ENCODE measurements at regions not wholly inside any gene's neighbourhood (a gene's known extent, or its start where the extent isn't known, plus 50 kb on each side); places are given as distances from the start of the nearest gene placed in this dataset.

- TF ChIP-seq RXRA (IDR thresholded peaks at IDR 0.05; ENCODE audit: borderline replicate concordance, low read depth) = no peak
- TF ChIP-seq RFX5 (IDR thresholded peaks at IDR 0.05; ENCODE audit: low read length) = no peak
- TF ChIP-seq, protein P1, sequence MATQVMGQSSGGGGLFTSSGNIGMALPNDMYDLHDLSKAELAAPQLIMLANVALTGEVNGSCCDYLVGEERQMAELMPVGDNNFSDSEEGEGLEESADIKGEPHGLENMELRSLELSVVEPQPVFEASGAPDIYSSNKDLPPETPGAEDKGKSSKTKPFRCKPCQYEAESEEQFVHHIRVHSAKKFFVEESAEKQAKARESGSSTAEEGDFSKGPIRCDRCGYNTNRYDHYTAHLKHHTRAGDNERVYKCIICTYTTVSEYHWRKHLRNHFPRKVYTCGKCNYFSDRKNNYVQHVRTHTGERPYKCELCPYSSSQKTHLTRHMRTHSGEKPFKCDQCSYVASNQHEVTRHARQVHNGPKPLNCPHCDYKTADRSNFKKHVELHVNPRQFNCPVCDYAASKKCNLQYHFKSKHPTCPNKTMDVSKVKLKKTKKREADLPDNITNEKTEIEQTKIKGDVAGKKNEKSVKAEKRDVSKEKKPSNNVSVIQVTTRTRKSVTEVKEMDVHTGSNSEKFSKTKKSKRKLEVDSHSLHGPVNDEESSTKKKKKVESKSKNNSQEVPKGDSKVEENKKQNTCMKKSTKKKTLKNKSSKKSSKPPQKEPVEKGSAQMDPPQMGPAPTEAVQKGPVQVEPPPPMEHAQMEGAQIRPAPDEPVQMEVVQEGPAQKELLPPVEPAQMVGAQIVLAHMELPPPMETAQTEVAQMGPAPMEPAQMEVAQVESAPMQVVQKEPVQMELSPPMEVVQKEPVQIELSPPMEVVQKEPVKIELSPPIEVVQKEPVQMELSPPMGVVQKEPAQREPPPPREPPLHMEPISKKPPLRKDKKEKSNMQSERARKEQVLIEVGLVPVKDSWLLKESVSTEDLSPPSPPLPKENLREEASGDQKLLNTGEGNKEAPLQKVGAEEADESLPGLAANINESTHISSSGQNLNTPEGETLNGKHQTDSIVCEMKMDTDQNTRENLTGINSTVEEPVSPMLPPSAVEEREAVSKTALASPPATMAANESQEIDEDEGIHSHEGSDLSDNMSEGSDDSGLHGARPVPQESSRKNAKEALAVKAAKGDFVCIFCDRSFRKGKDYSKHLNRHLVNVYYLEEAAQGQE (IDR thresholded peaks at IDR 0.05; ENCODE audit: low read depth, low read length) = no peak
- TF ChIP-seq GABPA (IDR thresholded peaks at IDR 0.05; ENCODE audit: low read depth) = no peak
- no peak; the same call in 1 of the 2 replicates for TF ChIP-seq RCOR1 (IDR thresholded peaks at IDR 0.05; ENCODE audit: low read length)
- peak; percentile 64 for TF ChIP-seq CTCF (IDR thresholded peaks at IDR 0.05)
- peak; percentile 63; the same call in 1 of the 2 replicates for TF ChIP-seq FOXJ3 (CRISPR knock-in tag; IDR thresholded peaks at IDR 0.05)
- TF ChIP-seq SIN3A (IDR thresholded peaks at IDR 0.05; ENCODE audit: borderline replicate concordance, low read depth, low read length) = no peak
- TF ChIP-seq MXI1 (IDR thresholded peaks at IDR 0.05; ENCODE audit: low read depth, low read length) = no peak
- TF ChIP-seq NFIC (IDR thresholded peaks at IDR 0.05; ENCODE audit: borderline replicate concordance) = no peak
- TF ChIP-seq JUND (IDR thresholded peaks at IDR 0.05) = no peak
- no peak for TF ChIP-seq MAX (IDR thresholded peaks at IDR 0.05; ENCODE audit: low read depth)
- TF ChIP-seq, protein P2, sequence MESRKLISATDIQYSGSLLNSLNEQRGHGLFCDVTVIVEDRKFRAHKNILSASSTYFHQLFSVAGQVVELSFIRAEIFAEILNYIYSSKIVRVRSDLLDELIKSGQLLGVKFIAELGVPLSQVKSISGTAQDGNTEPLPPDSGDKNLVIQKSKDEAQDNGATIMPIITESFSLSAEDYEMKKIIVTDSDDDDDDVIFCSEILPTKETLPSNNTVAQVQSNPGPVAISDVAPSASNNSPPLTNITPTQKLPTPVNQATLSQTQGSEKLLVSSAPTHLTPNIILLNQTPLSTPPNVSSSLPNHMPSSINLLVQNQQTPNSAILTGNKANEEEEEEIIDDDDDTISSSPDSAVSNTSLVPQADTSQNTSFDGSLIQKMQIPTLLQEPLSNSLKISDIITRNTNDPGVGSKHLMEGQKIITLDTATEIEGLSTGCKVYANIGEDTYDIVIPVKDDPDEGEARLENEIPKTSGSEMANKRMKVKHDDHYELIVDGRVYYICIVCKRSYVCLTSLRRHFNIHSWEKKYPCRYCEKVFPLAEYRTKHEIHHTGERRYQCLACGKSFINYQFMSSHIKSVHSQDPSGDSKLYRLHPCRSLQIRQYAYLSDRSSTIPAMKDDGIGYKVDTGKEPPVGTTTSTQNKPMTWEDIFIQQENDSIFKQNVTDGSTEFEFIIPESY (IDR thresholded peaks at IDR 0.05; ENCODE audit: borderline replicate concordance, low read depth) = no peak
- TF ChIP-seq, protein P3, sequence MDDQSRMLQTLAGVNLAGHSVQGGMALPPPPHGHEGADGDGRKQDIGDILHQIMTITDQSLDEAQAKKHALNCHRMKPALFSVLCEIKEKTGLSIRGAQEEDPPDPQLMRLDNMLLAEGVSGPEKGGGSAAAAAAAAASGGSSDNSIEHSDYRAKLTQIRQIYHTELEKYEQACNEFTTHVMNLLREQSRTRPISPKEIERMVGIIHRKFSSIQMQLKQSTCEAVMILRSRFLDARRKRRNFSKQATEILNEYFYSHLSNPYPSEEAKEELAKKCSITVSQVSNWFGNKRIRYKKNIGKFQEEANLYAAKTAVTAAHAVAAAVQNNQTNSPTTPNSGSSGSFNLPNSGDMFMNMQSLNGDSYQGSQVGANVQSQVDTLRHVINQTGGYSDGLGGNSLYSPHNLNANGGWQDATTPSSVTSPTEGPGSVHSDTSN (IDR thresholded peaks at IDR 0.05) = no peak
- TF ChIP-seq ELF1 (IDR thresholded peaks at IDR 0.05) = no peak
- no peak for TF ChIP-seq FOXM1 (IDR thresholded peaks at IDR 0.05; ENCODE audit: low read depth)
- no peak for TF ChIP-seq YY1 (IDR thresholded peaks at IDR 0.05; ENCODE audit: low read depth)
These were observed 350.9 kb downstream of the MID1IP1 start (continued) for GRCh38 chrX:39152106-39152649.
